HG03558 (cell line): ENCODE measurements at regions not wholly inside any gene's neighbourhood (a gene's known extent, or its start where the extent isn't known, plus 50 kb on each side); places are given as distances from the start of the nearest gene placed in this dataset.

Experiments
- ATAC-seq: cut with Tn5 transposase; IDR thresholded peaks from one replicate; pipeline ENCODE4 v1.9.1; 2021; ENCODE audit warnings: moderate number of reproducible peaks; ENCODE audit not compliant: unreplicated experiment; ENCODE audit errors: extremely low read depth

DNA sequence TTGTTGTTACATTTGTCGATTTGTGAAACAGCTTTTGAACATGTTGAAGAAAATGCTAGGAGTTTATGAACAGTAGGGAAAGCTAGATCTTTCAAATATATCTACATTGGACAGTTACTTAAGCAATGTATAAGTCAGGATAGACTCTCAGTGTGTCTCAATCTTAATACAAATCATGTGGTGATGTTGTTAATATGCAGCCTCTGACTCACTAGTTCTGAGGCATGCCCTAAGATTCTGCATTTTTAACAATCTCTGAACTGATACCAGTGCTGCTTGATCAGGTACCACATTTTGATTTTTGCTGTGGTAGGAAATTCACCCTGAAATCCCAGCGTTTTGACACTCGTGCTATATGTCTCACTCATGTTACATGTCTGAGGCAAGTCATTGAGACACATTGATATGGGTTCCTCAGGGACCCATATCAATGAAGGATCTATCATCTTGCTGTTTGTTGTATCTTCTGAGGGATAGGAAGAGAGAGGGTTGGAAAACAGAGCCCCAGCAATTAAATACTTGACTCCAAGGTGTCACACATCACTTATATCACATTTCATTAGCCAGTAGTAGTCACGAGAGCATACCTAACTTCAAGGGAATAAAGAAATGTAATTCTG is 597.9 kb downstream of the TAFA4 start:
- no peak for ATAC-seq

DNA sequence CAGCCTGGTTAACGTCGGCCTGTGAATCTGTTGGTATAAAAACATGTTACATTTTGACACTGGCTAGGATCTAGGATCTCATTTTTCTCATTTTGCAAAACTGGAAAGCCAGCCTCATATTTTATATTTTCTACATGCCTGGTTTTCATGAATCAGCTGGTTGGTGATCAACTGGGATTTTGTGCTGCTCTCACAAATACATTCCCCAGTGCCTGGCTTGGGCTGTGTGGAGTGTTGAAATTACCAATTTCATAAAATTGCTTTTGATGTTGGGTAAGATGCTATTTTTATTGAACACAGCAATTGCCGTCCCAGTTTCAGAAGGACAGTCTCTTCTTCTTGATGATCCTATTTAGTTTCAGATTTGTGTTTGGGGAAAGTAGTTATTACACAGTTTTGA is 604.3 kb downstream of the TAFA4 start:
- no peak for ATAC-seq

DNA sequence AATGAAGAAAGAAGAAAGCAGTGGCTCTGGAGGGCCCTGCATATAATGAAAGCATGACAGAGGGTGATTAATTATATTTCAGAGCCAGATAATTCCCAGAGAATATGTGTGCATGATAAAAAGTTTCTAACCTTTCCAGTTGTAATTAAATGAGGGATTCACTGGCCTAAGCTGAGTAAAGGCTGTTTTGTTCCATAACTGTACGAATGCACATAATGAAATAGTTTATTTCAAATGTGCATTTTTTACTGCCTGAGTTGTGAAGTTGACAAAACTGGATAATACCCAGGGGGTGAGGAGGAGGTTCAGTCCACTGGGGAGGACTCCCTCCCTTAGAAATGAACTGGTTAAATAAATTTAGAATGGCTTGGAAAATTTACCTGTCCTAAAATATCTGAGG is 616.4 kb downstream of the TAFA4 start:
- ATAC-seq, result no peak

DNA sequence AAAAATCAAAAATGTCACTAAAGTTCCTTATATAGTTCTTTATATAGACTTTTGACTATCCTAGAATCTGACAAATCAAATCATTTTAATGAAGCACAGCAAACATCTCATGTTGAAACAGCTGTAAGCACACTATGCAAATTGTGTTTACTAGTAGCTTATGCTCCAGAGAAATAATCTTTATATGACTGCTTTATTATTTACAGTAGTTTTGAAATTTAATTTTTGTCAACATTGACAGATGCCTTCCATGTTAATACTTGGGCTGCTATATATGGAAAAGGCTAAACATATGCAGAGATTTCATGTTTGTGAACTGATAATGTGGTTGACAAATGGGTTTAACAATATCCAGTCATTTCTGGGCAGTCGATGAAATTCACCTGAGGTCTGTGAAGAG is 616.8 kb downstream of the TAFA4 start:
- ATAC-seq, result no peak

DNA sequence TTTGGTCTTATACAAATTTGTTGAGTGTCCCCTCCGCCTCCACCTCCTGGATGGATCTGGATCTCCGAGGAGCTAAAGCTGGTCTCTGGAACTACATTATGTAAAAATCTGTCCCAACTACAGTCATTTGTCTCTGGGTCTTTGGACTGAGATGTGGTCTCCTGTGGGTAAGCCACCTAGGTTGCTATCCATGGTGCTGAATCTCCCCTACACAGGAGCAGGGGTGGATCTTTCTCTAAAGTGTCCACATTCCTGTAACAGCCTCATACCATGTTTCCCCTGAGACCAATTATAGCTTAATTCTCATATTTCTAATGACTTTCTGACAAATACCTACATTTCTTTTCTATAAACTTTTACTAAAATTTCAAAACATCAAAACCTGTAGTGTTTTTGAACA is 625.8 kb downstream of the TAFA4 start:
- ATAC-seq, result no peak

DNA sequence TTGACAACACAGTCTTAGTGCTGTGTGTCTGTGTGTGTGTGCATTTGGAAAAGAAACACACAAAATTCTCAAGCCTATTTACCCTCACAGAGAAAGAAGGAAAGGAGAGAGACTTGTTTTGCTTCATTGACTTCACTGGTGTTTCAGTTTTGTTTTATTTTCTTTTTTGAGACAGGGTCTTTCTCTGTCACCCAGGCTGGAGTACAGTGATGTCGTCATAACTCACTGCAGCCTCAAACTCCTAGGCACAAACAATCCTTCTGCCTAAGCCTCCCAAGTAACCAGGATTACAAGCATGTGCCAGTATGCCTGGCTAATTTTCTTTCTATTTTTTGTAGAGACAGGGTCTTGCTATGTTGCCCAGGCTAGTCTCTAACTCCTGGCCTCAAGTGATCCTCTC is 636.9 kb downstream of the TAFA4 start:
- ATAC-seq, result no peak

DNA sequence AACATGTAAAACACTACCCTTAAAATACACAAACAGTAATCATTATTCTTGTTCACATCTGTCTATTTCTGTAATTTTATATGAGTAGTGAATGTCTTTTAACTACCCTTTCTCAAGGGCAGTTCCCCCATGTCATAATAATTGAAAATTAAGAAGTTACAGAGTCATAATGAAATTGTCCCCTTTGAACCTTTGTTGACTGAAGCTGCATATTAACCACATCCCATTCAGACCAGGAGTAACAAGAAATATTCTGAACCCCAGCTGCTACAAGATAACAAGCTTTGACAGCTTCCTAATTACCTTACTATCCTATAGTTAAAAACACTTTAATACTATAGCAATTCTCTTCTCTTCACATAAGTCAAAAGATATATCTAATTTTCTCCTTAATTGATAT is 635.9 kb upstream of the SUCLG2 start:
- no peak for ATAC-seq

DNA sequence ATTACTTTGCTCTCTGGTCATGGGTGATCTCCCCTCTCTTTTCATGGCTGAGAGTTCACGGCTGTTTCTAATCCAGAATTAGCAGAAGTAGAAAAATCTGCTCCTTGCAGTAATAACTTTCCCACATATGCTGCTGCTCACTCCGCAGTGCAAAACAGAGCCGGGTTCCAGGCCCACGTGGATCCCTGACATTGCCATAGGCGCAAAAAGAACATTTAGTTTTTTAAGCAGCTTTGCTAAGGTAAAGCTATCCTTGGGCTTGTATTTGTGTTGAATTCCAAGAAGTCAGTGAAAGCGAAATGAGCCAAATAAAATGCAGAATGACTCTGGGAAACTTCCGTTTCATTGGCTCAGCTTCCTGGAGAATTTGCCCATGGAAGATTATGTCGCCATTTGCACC is 633.7 kb upstream of the SUCLG2 start:
- no peak for ATAC-seq

DNA sequence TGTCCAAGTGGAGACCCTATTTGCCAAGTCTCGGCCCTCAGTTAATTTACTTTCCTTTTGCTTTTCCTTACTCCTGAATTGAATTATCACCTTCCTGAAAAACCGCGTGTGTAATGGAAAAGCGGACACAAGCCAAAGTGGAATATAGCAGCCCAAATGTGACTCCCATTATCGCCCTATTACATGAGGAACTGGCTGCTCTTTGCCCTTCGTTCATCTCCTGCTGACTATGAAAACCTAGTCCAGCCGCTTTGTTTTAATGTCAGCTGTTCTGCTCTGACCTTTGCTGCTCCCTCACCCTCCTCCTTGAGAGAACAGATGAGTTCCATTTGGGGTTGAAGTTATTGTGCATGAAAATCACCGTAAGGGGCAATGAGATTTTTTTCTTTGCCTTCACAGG is 632.7 kb upstream of the SUCLG2 start:
- no peak for ATAC-seq

DNA sequence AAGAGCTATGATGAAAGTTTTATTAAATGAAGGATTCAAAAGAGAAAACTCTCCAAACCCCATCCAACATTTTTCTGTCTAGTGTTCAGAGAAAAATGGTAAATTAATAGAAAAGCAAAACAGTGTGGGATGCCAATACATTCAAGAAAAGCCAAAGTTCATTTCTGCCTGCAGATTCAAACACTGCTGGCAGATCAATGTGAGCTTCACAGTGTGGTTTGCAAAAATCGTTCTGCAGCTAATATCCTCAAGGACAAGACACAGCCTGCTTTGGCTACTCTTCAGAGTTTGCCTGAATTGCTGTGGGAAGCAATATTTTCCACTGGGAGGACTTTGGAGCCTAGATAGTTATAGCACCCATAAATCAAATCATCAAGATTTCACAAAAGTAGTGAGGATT is 619.9 kb upstream of the SUCLG2 start:
- ATAC-seq, result no peak

DNA sequence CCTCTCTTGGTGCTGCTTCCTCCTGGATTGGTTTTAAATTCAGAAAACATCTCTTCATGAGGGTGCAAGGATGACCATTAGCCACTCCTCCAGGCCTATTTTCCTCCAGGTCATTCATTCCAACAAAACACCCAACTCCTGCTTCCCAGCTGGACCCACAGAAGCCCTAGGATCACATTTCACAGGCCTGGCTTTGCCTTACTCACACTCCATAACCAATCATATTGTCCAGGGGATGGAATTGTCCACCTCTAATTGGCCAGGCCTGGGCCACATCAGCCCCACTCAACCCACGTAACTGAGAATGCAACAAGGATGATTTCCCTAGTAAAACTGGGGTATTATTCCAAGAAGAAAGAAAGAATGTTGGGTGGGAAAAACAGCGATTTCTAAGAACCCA is 616.7 kb upstream of the SUCLG2 start:
- ATAC-seq, result no peak

DNA sequence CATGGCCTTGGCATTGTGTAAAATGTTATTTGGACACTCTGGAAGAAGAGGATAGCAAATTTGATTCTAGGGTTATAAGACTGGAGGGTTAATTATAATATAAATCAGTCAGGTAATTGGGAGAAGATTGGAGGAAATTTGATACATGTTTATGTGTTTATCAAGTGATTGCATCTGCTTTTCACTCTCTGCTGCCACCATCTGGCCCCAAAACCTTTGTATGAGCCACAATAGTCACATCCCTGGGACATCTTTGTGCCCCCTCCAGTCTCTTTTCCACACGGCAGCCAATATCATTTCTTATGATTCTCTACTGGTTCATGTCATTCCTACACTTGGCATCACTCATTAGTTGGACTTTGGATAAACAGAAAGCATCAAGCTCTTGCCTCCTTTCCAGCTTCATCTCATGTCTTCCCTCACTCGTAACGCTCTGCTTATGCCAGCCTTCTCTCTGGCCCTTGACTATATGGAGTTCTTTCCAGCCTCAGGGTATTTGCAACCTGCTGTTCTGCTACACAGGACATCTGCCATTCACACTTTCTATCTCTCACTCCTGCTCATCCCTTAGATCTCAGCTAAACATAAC is 602.3 kb upstream of the SUCLG2 start:
- ATAC-seq, result no peak

DNA sequence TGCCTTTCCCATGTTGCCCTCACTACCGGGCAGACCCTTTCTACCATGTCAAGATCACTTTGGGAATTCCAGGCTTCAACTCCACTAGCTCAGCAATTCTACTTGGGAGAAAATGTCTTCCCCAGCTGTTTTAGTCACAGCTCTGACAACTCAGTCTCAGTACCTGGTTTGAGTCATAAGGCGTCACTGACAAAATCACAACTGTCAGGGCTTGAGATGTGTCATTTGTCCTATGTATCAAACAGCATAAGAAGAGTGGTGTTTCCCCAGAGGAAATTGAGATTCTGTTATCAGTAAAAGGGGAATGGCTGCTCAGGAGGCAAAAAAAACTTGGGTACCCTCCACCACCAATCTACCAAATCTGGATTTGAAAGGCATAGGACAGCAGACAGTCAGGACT is 594.9 kb upstream of the SUCLG2 start:
- no peak for ATAC-seq

DNA sequence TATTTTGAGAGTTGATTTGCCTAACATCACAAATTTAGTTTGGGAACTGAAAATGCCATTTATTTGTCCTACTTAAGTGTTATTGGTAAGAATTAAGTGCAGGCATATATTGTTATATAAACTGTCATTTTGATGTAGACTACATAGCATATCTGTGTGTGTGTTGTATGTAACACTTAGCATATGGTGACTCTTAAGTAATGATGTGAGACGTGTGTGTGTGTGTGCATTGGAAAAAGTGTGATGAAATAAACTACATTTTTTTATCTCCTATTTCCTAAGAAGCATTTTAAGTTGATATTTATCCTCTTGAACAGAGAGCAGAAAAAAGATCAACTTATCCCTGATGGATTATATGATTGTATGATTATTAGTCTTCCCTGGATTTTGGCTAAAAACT is 588.2 kb upstream of the SUCLG2 start:
- no peak for ATAC-seq

DNA sequence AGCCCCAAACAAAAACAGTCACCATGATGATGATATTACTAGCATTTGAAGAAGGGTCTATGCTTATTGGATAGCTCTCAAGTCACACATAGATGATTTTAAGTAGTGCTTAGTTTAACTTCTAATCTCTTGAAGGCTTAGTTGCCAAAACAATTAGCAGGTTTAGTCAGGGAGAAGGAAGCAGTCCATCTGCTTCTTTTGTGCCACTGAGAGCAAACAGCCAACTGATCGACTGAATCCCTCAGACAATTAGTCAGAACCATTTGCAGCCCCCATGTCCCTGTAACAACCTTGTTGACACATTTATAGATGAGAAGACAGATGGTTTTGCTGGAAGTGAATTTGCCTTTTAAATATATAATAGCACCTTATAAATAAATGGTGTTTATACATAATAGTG is 585.1 kb upstream of the SUCLG2 start:
- ATAC-seq, result no peak

DNA sequence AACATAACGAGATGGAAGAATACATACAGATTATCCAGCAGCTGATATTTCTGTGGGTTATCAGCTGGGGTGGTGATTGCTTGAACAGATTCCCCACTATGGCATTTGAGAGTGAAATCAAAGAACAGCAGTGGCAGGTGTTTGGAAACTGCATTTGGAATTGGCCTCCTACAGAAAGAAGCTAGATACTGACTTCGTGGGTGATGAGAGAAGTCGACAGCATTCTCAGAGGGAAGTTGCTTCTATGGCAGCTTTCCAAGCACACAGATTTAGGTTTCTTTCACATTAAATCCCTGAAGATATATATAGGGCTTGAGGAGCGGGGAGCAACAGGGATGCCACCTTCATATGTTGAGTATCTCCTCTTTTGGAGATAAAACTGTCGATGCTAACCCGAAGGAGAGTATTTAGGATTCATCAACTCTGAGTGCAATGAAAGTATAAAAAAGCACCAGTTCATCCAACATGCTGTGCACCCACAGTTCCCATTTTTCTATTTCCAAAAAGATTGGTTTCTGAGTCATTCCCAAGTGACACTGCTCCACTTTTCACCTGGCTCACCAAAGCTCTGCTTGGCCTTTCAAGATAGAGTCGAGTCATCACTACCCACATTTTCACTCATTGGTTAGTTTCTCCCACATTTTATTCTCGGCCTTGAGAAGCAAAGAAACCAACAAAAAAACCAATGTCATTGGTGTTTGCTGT is 579.8 kb upstream of the SUCLG2 start:
- ATAC-seq, result no peak

DNA sequence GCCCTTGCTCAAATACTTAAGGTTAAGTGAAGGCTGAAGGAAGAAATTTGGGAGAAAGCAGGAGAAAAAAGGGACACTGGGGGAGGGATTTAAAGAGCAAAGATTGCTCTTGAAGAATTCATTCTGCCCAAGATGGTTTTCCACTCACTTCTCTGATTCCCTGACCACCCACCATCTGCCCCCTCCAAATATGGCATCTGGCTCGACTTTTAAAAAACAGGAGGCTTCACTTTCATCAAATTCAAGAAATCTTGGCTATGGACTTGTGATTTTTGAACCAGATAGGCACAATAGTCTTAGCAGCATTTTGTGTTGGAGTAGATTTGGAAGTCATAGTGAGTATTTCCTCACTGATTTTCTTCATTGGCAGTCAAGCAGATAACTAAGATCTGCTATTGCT is 574.4 kb upstream of the SUCLG2 start:
- ATAC-seq, result no peak

DNA sequence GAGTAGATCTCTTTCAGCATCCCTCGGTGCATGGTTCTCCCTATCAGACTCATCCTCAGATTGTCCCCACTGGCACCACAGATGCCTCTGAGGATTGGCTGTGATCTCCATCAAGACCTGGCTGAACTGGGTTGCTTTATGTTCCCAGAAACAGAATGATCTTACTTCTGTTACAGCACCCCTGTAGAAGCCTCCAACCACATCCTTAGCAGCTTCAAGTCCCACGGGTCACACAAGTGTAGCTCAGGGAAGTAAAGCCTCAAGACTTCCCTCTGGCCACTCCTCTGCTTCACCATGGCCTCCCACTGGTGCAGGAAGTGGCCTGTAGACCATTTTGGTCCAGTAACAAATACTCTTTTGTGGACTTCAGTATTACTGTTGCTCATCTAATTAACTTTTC is 566.4 kb upstream of the SUCLG2 start:
- no peak for ATAC-seq

DNA sequence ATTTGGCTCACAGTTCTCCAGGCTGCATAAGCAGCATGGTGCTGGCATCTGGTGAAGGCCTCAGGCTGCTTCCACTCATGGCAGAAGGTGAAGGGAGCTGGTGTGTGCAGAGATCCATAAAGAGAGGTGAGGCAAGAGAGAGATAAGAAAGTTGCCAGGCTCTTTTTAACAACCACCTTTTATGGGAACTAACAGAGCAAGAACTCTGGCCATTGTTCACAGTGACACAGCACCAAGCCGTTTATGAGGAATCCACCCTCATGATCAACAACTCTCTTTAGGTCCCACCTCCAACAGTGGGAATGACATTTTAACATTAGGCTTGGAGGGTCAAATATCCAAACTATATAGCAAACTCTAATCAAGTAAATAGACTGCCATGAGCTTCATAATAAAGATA is 557.2 kb upstream of the SUCLG2 start:
- ATAC-seq, result no peak

DNA sequence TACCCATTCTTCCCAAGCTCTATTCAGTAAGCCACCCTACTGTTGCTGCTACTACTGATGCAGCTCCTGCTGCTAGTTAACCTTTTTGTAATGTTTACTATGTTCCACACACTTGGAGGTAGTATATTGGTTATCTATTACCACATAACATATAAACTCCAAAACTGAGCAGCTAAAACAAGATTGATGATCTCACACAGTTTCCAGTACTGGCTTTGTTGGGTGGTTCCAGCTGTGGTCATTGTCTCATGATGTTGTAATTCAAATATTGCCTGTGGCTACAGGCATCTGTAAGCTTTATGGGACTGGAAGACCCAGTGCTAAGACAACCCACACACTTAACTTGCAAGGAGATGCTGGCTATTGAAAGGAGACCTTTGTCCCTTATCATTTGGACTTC is 556.2 kb upstream of the SUCLG2 start:
- no peak for ATAC-seq

DNA sequence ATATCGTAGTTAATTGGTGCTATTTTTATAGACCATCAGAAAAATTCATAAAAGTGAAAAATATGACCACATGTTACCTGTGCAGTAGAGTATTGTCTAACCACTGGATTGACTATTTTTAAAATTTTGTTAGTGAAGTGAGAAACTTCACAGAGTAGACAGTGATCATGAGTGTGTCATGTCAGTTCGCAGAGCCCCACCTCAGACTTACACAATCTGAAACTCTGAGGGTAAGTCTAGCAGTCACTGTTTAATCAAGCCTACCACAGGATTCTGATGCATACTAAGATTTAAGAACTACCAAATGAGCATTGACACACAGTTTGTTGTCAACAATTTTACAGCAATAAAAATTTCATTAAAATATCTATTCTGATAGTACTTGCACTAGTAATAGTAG is 552.9 kb upstream of the SUCLG2 start:
- ATAC-seq, result no peak

DNA sequence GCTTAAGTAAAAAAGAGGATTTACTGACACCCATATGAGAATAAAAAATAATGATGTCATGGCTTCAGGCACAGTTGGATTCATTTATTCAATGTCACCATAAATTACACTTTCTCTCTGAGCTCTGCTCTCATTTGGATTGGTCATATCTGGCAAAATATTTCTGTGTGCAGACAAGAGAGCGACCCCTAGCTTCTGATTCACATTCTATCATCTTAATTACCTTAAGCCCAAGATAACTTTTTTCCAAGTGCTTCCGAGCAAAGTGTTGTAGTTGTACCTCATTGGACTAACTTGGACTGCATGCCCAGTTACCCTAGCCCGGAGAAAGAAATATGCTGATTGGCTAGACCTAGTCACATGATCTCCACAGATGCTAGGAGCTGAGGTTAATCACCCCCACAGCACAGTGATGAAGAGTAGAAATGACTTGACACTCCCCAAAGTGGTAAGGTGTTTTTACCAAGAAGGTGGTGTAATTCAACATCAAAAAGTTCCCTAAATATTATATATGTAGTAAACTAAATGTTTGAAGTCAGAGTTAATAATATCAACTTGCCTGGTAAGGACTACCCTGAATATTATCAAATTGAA is 552.2 kb upstream of the SUCLG2 start:
- no peak for ATAC-seq
